ENCODE measurements at regions not wholly inside any gene's neighbourhood (a gene's known extent, or its start where the extent isn't known, plus 50 kb on each side); places are given as distances from the start of the nearest gene placed in this dataset.

- no peak for TF ChIP-seq CTCF (conservative IDR thresholded peaks at IDR 0.05)
- H3K27ac ChIP-seq, result no peak overlapping the region
Observed at GRCh38 chr2:12424809-12425208, 291.9 kb upstream of the TRIB2 start.

DNA sequence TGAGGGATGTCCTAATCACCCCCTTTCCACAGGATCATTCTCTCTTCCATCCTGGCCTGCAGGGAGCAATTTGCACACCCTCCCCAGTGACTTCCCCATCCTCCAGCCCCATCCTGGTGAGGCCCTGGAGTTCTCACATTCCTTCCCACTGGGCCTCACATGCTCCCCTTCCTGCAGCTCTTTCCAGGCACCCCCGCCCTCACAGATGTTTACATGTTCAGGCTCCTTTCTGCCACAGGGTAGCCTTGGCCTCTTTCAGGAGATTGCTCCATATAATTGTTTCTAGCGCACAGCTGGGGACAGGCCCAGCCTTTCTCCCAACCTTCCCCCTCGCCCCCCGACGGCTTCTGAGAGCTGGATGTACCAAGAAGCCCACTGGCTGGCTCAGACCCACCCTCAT lies 288.4 kb upstream of the TRIB2 start:
- TF ChIP-seq CTCF (conservative IDR thresholded peaks at IDR 0.05), result no peak
- H3K27ac ChIP-seq, result no peak overlapping the region

GRCh38 chr2:12428786-12429185 lies 287.9 kb upstream of the TRIB2 start:
- H3K27ac ChIP-seq, result no peak overlapping the region

DNA sequence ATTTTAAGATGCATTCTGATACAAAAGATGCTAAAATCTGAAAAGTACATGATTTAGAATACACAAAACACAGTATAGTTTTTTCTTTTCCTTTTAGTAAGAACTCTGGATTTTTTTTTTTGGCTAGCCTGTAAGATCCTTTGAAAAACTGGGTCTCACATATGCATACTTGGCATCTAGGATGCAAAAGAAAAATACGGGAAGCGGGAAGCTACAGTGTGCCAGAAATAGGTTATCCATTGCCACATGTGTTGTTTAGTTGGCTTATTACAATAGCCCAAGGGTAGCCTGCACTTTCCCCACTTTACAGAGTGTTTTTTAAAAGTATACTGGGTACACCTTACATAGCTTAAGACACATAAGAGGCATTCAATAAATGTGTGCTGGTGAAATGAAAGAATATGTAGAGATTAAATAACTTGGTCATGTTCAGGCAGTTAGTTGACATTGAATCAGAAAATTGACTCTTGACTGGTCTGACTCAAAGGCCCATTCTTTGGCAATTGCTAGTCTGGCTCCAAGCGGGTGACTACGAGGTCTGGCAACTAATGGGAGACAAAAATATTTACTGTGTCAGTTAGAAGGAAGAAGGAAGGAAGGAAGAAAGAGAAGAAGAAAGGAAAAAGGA lies 286.8 kb upstream of the TRIB2 start:
- TF ChIP-seq CTCF (conservative IDR thresholded peaks at IDR 0.05), result no peak
- no peak overlapping the region for H3K27ac ChIP-seq

More at GRCh38 chr2:12428786-12429185, 287.9 kb upstream of the TRIB2 start:
- TF ChIP-seq CTCF (conservative IDR thresholded peaks at IDR 0.05), result no peak

GRCh38 chr2:12430407-12431133 lies 286.2 kb upstream of the TRIB2 start:
- no peak overlapping the region for H3K27ac ChIP-seq
- TF ChIP-seq CTCF (conservative IDR thresholded peaks at IDR 0.05), result no peak

GRCh38 chr2:12432985-12433625 lies 283.6 kb upstream of the TRIB2 start:
- no peak overlapping the region for H3K27ac ChIP-seq
- TF ChIP-seq CTCF (conservative IDR thresholded peaks at IDR 0.05), result no peak

DNA sequence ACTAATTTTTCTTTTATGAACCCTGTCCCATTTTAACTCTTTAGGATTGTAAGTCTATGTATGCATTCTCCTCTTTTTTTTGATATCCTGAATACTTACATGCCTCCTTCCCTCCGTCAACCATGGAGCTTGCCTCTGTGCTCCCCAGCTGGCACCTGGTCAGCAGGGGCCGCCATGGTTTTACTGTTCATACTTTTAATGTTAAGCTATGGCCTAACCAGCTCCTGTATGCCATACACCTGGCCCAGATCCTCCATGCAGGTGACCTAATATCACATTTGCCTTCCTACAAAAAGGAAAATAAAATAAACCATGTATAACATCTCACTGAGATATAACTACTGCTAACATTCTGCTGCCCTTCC lies 283.1 kb upstream of the TRIB2 start:
- no peak overlapping the region for H3K27ac ChIP-seq

More for the DNA sequence above, 283.1 kb upstream of the TRIB2 start:
- 0 out of 2 replicates have a peak, but pooled peaks have one; percentile 6 for TF ChIP-seq CTCF (conservative IDR thresholded peaks at IDR 0.05)
